Left colon (tissue), 2 donors: ENCODE measurements at regions not wholly inside any gene's neighbourhood (a gene's known extent, or its start where the extent isn't known, plus 50 kb on each side); places are given as distances from the start of the nearest gene placed in this dataset.

Experiments
- ATAC-seq: fragments of 200-7000 bp; cut with Tn5 transposase; one replicate; pipeline ENCODE4 v1.9.1; 2020; ENCODE audit warnings: mild to moderate bottlenecking, moderate library complexity
- DNase-seq, 2 donors: peaks; one replicate each; pipeline ENCODE4 v3.0.0-alpha.2; 2020
- intact Hi-C, 2 donors: fragments of 100-400 bp; cut with DNase I in 1 of 2; cut with micrococcal nuclease in 1 of 2; formaldehyde crosslinking; loops; one replicate each; pipeline versions ENCODE4 v1.11.2 to v1.14.0; 2022; cut with DNase I, micrococcal nuclease
- donor health status: DM: no; HTN: no; CAD: no.
- donor health status: DM: yes; HTN: yes; CAD: no.

DNA sequence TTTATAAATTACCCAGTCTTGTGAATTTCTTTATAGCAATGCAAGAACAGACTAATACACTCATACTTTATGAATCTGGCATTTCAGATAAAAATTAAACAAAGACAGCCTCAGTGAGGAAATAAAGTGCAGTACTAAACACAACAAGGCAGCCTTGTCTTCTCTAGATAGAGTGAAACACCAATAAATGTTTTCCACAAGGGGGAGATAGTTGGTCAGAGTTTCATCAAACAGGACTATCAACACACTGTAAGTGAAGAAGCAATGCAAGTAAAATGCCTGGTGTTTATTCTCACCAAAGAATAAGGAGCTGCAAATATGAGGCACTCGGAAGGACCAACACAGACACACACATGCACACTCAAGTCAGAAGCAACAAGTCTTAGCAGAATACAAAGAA, 62.8 kb downstream of the FAM9B start:
- intact Hi-C loops = no loop called here
- ATAC-seq = peak; percentile 69
- DNase-seq = no peak

DNA sequence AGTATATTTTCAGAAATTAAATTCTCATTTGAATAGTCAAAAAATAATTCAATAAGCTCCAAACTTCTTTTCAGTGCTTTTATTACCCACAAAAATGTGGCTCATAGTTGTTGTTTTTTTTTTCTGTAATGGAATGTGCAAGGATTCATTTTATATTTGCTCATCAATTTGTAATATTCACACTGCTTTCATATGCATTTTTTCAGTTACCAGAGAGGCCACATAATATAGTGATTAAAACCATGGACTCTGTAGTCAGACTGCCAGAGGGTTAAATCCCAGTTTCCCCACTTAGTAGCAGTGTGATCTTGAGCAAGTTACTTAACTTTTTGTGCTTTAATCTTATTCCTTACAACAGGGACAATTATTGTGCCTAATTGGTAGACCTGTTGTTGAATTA, 64.5 kb downstream of the FAM9B start:
- no peak for DNase-seq
- no peak for ATAC-seq
- intact Hi-C loops = no loop called here

DNA sequence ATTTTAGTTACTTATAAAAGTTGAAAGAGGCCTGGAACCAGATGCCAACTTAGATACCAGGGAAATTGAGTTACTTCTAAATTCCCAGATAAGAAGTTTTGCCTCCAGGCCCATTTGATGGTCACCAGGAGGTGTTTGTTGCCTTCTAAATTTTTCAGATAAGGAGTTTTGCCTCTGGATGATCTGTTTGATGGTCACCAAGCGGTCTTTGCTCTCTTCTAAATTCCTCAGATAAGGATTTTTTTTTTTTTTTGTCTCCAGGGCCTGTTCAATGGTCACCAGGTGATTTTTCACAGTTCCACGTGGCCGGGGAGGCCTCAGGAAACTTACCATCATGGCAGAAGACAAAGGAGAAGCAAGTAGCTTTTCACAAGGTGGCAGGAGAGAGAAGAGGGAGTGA, 66.5 kb downstream of the FAM9B start:
- DNase-seq (no peak), ATAC-seq (no peak)
- intact Hi-C loops = no loop called here

DNA sequence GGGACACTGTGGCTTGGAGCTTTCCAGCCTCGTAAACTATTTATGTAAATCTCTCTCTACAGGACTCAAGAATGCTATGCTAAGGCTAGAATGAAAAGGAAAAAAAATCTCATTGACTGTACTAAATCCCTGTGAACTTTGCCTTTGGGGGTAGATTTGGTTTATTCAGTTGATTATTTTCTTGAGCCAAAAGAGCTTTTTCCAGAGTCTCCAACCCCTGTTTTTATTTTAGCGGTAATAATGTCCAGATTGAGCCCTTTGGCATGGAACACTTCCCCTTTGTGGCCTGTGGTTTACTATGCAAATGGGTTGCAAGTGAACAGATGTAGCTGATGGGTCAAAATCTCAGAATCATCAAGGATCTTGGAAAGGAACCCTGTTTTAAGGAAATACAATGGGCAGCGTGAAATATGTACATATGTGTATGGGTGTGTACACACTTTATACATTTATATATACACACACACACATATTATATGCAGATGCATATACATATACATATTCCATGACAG, 72.9 kb downstream of the FAM9B start:
- intact Hi-C loops = no loop called here

DNA sequence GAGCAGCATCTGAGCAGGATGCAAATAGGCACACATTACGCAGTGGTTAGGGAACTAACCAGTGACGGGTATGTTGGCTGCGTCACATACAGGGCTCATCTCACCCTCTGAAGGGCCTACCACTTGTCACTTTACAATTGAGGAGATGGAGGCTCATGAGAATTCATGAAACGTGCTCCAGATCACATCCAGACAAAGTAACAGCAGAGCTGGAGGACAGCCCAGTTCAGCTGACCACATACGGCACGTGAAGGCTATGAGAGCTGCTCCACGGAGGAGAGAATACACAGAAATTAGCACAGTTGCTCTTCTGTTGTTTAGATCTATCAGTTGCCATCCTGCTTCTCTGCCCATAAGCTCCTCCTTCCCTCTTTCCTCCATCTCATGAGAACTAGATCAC, 78.4 kb downstream of the FAM9B start:
- no peak for ATAC-seq
- intact Hi-C loops = no loop called here
- no peak for DNase-seq

More for the DNA sequence above, 72.9 kb downstream of the FAM9B start:
- ATAC-seq (no peak), DNase-seq (no peak)

DNA sequence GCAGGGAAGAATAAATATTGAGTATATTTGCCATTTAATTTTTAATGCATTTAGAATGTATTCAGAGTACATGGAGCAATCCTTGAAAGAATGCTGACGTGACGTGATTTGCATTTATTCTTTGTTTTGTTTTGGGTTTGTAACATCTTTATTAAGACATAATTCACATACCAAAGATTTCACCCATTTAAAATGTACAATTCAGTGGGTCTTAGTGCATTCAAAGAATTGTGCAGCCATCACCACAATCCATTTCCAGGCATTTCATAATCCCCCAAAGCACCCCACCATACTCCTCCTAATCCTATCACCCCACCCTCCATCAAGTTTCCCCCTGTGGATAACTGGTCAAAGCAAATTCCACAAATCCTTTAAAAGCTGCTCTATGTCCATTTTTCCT, 87.4 kb downstream of the FAM9B start:
- no peak for ATAC-seq
- intact Hi-C loops = no loop called here

DNA sequence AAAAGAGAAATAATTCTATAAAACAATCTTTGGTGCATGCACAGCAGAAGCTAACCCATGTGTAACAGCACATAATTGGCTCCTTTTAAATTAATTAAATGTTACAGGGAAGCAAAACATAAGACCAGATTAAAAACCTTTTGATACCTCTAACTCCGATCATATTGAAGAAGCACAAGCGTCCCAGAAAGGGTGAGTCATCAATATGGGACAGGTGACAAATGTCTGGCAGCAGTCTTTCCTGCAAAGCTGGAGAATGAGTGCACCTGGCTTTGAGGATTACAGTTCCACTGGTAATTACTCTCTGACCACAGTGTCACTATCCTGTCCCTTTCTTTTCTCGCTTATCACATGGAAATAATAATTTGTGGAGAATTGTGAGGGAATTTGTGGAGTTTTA, 94.6 kb downstream of the FAM9B start:
- intact Hi-C loops = no loop called here
- ATAC-seq (no peak), DNase-seq (no peak)

More for the DNA sequence above, 87.4 kb downstream of the FAM9B start:
- DNase-seq = no peak

DNA sequence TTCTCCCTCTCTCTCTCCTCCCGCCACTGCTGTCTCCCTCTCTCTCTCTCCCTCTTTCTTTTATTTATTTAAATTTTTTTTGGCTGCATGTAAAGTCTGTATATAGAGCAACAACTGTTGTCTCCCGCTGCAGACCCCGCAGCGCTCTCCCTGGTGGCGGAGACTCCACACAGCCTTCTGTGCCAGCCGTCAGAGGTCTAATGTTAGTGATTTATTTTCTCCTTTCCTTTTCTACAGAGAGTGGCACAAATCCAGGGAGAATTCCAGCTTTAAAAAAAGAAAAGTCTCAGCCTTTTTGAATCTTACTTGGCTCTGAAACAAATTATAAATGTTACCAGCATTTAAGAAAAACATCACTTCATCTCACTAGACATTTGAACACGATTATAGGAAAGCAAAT, 106.2 kb downstream of the FAM9B start:
- intact Hi-C loops = no loop called here
- ATAC-seq (no peak), DNase-seq (no peak)

DNA sequence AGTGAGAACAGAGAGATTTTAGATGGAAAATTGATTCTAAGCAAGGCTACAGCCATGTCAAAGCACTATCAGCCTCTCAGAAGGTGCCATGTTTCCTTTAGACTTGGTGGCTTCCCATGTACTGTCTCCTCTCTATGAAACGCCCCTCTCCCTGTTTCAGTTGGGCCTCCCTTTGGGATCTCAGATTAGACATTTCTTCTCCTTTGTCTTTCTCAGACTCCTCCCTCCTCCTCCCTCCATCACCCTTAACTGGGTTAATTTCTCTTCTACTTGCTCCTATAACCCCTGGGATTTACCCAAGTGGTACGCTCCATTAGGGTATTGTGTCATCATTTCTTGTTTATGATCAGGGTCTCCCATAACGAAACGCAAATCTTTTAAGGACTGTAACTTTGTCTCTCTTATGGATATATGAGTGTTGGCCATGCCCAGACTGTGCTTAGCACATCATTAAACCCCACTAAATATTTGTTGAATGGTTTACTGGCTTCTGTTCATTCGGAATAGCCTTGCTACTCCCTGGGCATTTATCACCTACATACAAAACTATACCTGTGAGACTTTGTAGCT, 106.8 kb downstream of the FAM9B start:
- no peak for ATAC-seq
- intact Hi-C loops = no loop called here
- DNase-seq = no peak

DNA sequence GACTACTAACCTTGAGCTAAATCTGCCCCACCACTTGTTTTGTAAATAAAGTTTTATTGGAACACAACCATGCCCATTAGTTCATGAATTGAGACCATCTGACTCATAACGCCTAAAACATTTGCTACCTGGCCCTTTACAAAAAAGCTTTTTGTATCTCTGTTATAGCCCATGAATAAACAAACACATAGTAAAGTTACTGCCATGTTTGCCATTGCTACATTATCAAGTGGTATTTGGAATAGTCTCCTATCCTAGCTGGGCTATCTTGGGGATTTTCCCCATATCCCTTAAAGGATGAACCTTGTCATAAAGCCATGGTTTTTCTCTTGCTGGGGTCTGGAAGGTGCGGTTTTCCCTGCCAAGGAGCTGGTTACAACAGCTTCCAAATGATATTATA, 112.3 kb downstream of the FAM9B start:
- DNase-seq (no peak), ATAC-seq (no peak)
- intact Hi-C loops = no loop called here

DNA sequence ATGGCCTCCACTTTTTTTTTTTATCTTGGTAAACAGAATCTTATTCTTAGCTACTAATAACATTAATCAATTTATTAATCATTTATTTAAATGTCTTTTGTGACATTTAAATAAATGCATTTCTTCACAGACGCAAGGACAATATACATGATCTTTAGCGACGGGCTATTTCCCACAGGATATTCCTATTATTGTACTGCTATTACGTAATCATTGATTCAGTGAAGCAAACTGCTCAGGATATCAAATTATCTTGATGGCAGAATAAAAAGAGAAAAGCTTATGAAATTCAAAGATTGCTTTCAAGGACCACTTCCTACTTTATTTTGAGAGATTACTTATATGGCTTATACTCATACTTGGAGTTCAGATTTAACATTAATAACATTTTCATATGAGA, 114.1 kb downstream of the FAM9B start:
- no peak for ATAC-seq
- DNase-seq = no peak
- intact Hi-C loops = no loop called here

DNA sequence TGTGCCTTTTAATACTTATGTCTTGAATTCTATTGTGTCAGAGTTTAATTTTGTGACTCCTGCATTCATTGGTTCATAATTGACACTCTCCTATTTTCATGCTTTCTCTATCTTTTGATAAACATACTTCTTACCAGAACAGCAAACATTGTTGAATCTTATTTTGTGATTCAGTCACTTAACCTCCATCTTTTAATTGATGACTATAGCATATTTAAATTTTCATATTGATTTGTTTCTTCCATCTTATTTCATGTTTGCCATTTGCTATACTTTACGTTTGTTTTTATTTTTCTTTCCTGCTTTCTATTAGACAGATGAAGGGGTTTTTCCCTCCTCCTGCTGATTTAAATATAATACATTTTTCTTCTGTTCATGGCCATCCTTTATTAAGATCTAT, 115.5 kb upstream of the FAM9A start:
- no peak for ATAC-seq
- DNase-seq = no peak
- intact Hi-C loops = no loop called here

DNA sequence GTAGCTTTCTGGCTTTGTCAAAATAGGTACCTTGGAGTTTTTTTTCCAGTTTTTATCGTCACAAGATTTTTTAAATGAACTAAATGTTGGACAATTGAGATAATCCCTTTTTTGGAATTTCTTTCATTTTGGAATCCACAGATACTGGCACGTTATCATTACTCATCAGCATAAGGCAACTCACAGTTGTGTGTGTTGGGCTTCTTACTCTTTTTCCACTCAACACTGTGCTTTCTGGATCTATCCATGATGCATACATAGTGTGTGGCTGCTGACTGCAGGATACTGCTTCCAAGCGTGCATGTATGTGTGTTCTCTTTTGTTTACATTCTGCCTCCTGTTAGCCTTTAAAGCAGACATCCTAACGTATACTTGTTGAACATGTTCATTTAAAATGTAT, 113.5 kb upstream of the FAM9A start:
- ATAC-seq (no peak), DNase-seq (no peak)
- intact Hi-C loops = no loop called here

DNA sequence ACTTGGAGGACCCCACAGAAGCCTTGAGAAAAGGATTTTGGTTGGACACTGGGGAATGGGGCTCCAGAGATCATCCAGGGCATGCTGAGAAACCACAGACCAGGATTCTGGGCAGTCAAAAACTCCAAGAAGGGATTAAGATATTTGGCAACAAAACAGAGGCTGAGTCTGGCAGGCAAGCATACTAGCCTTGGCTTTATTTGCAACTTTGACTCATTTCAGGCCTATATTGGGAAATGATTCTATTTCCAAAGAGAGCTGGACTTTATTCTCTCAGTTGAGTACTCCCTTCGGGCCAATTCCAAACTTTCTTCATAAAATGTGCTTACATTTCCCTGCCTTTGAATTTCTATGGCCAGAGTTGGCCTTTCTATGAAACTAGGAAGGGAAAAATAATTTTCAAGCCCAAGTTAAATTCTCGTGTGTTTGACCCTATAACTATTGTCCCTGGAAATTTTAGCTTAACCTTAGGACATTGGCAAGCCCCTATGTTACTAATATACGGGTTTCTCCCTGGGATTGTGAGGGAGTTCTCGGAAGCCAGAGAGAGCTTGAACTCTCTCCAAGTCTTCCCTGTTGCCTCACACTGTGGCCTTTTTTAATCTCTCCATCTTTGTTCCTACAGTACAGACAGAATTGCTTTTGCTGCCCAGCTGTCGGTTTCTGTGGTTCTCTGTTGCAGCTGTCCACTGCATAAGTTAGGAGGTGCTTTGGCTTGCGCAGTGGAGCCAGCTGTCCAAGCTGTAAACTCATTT, 112.6 kb upstream of the FAM9A start:
- intact Hi-C loops = no loop called here
- peak in 1 of 2 donors; percentile 8 for DNase-seq
- ATAC-seq = no peak

DNA sequence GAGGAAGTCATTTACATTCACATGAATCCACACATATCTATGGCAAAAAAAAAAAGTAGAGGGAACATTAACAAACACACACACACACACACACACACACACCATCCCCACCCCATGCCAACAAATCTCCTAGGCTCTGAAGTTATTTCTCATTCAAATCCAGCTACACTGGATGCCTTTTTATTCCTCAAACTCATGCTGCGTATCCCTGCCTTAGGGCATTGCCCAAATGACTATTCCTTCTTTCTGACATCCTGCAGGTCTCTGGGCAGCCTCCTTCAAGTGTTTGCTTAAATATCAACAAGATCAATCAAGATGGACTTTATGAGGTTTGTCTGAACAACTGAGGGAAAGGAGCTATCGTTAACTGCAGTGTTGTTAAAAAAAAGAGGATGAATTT, 106.5 kb upstream of the FAM9A start:
- DNase-seq (no peak), ATAC-seq (no peak)
- intact Hi-C loops = no loop called here

DNA sequence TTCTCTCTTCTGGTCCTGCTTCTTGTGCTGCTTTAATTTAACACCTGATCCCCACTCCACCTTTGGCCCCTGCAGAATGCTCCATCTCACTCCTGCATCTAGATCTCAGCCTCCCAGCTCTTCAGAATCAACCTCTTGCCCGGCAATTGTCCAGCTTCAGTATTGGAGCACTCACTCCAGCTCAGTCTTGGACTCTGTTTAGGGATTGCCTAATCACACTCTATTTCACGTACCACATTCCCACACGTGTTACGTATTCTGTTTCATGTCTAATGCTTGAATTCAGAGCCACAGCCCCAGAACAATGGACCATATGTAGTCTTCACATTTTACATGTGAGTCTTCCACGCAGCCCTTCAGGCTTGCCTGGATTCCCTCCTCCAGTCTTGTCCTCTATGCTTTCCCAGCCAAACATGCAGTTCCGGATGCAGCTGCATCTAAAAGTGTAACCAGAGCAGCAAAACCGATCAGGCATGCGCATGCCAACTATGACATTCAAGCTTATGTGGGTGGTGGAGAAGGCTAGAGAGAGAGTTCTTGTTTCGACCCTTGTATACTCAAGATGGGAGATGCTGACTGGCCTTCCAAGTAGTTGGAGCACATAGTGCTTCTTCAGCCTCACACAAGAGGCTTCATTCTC, 105.2 kb upstream of the FAM9A start:
- intact Hi-C loops = no loop called here
- DNase-seq (no peak), ATAC-seq (no peak)

DNA sequence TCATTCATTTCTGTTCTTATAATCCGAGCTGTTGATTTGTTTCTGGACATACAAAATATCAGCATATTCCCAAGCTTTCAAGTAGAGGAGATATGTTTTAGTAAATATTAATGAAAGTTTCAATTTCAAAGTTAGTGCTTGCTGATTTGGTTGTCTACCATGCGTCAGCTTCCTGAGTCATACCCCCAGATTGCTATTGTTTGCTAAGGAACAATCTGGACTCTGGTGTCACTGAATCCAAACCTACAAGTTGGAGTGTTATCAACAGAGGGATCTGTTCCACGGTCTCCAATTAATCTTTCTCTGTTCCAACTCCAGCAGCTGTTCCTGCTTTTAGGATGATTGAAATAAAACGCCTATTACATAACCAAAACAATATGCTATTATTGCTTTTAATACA, 96.1 kb upstream of the FAM9A start:
- intact Hi-C loops = no loop called here
- no peak for ATAC-seq
- DNase-seq = no peak

DNA sequence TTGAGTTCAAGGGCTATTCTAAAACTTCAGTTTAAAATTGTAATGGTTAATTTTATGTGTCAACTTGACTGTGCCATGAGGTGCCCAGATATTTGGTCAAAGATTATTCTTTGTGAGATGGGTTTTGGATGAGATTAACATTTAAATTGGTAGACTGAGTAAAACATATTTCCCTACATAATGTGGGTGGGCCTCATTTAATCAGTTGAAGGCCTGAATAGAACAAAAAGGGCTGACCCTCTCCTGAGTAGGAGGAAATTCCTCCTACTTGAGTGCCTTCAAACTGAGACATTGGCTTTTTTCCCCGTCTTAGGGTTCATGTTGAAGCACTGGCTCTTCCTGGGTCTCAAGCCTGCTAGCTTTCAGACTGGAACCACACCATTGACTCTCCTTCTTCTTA, 89.6 kb upstream of the FAM9A start:
- intact Hi-C loops = no loop called here
- DNase-seq (no peak), ATAC-seq (no peak)

DNA sequence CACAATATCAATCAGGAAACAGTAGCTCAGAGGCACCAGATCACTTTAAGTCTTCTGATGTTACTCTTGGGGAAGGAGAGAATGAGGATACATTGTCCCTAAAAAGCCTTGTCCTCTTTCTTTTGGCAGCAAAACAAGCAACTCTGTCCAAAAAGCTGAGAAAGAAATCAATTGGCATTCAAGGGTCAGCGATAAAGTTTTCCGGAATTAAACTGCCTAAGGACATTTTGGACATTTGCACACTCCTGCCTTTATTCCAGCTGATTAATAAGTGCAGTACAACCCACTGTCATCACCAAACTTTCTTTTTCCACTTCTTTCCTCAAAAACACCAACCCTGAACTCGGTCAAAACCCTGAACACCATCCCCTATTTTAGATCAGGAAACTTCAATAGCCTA, 85.8 kb upstream of the FAM9A start:
- no peak for ATAC-seq
- intact Hi-C loops = no loop called here
- no peak for DNase-seq

DNA sequence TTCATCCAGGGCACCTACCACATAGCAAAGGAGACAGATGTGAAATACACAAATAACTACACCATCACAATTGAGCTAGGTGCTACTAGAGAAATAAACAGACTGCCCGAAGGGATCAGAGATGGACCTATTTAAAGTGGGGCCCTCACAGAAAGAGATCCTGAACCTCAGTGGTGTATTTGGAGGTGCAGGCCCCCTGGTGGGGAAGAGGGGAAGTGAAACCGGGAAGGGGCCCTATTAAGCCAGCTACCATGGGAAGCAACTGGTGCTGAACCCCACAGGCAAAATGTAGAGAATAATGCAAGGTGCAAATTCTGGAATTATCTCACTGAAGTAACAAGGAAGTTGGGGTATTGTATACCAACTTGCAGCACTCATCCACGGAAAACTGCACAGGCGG, 78.6 kb upstream of the FAM9A start:
- intact Hi-C loops = no loop called here
- no peak for ATAC-seq
- DNase-seq = peak in 1 of 2 donors; percentile 34
